Hematopoietic multipotent progenitor cell treated with erythropoietin and hydrocortisone succinate and interleukin-3 and kit ligand, for 6 days (in vitro differentiated cells): ENCODE measurements at regions not wholly inside any gene's neighbourhood (a gene's known extent, or its start where the extent isn't known, plus 50 kb on each side); places are given as distances from the start of the nearest gene placed in this dataset.

Source experiments
- DNase-seq: peaks from one replicate; pipeline ENCODE4 v3.0.0-alpha.2; 2015

- no peak for DNase-seq
These were observed 596.5 kb upstream of the INTU start for GRCh38 chr4:127036296-127036695.

GRCh38 chr4:127045861-127046260 is 586.9 kb upstream of the INTU start:
- DNase-seq, result no peak

GRCh38 chr4:127047930-127048329 is 584.8 kb upstream of the INTU start:
- DNase-seq, result no peak

- no peak for DNase-seq
These were observed 584.2 kb upstream of the INTU start for GRCh38 chr4:127048376-127049044.

- DNase-seq, result no peak
These were observed 583.2 kb upstream of the INTU start for GRCh38 chr4:127049526-127049925.

GRCh38 chr4:127052742-127053141 is 580.0 kb upstream of the INTU start:
- DNase-seq, result no peak

- DNase-seq, result no peak
These were observed 577.4 kb upstream of the INTU start for GRCh38 chr4:127055357-127055756.

GRCh38 chr4:127069675-127070074 is 563.1 kb upstream of the INTU start:
- no peak for DNase-seq

- no peak for DNase-seq
These were observed 561.3 kb upstream of the INTU start for GRCh38 chr4:127071443-127071842.

GRCh38 chr4:127080141-127080540 is 552.6 kb upstream of the INTU start:
- no peak for DNase-seq

- DNase-seq, result no peak
These were observed 551.7 kb upstream of the INTU start for GRCh38 chr4:127081041-127081440.

GRCh38 chr4:127082986-127083385 is 549.8 kb upstream of the INTU start:
- no peak for DNase-seq

GRCh38 chr4:127084666-127085065 is 548.1 kb upstream of the INTU start:
- no peak for DNase-seq

- DNase-seq, result no peak
These were observed 535.7 kb upstream of the INTU start for GRCh38 chr4:127097061-127097460.

GRCh38 chr4:127102361-127102760 is 530.4 kb upstream of the INTU start:
- DNase-seq, result no peak

GRCh38 chr4:127103681-127104115 is 529.1 kb upstream of the INTU start:
- DNase-seq, result no peak

GRCh38 chr4:127113844-127114362 is 518.9 kb upstream of the INTU start:
- DNase-seq, result no peak

- no peak for DNase-seq
These were observed 514.1 kb upstream of the INTU start for GRCh38 chr4:127118681-127119080.

- DNase-seq, result no peak
These were observed 512.2 kb upstream of the INTU start for GRCh38 chr4:127120441-127121090.

GRCh38 chr4:127124919-127125318 is 507.8 kb upstream of the INTU start:
- no peak for DNase-seq

GRCh38 chr4:127126718-127127117 is 506.0 kb upstream of the INTU start:
- DNase-seq, result no peak

GRCh38 chr4:127131527-127131926 is 501.2 kb upstream of the INTU start:
- no peak for DNase-seq

- DNase-seq, result no peak
These were observed 498.3 kb upstream of the INTU start for GRCh38 chr4:127134490-127134889.

- DNase-seq, result no peak
These were observed 494.2 kb upstream of the INTU start for GRCh38 chr4:127138586-127138985.
